BLaER1 treated with 17β-estradiol and CSF1 and Interleukin-3, amounts not matched to agents 10 nM and 100 nM (cell line): ENCODE measurements at regions not wholly inside any gene's neighbourhood (a gene's known extent, or its start where the extent isn't known, plus 50 kb on each side); places are given as distances from the start of the nearest gene placed in this dataset.

Source experiments
- H3K27ac ChIP-seq, 11 experiments: shearing (Covaris generic); formaldehyde crosslinking; 2 replicates each; pipeline ENCODE4 v1.8.1; 2022
- H3K27me3 ChIP-seq, 11 experiments: shearing (Covaris generic); formaldehyde crosslinking; 2 replicates each; pipeline ENCODE4 v1.8.1; 2022
- H3K36me3 ChIP-seq, 11 experiments: shearing (Covaris generic); formaldehyde crosslinking; 2 replicates each; pipeline ENCODE4 v1.8.1; 2022
- H3K4me1 ChIP-seq, 10 experiments: shearing (Covaris generic); formaldehyde crosslinking; 2 replicates each; pipeline ENCODE4 v1.8.1; 2022
- H3K4me2 ChIP-seq, 11 experiments: shearing (Covaris generic); formaldehyde crosslinking; 2 replicates each; pipeline ENCODE4 v1.8.1; 2022
- H3K4me3 ChIP-seq, 10 experiments: shearing (Covaris generic); formaldehyde crosslinking; 2 replicates each; pipeline ENCODE4 v1.8.1; 2022
- H3K9ac ChIP-seq, 11 experiments: shearing (Covaris generic); formaldehyde crosslinking; 2 replicates each; pipeline ENCODE4 v1.8.1; 2022
- H3K9me3 ChIP-seq, 11 experiments: shearing (Covaris generic); formaldehyde crosslinking; replicated peaks in 1 of 11; 2 replicates each; pipeline ENCODE4 v1.8.1; 2022
- H4K20me1 ChIP-seq, 11 experiments: shearing (Covaris generic); formaldehyde crosslinking; 2 replicates each; pipeline ENCODE4 v1.8.1; 2022
- Cebpa-rat ChIP-seq, 11 experiments: shearing (Covaris generic); IDR thresholded peaks; 2 replicates each; pipeline ENCODE4 v1.8.1; 2022

DNA sequence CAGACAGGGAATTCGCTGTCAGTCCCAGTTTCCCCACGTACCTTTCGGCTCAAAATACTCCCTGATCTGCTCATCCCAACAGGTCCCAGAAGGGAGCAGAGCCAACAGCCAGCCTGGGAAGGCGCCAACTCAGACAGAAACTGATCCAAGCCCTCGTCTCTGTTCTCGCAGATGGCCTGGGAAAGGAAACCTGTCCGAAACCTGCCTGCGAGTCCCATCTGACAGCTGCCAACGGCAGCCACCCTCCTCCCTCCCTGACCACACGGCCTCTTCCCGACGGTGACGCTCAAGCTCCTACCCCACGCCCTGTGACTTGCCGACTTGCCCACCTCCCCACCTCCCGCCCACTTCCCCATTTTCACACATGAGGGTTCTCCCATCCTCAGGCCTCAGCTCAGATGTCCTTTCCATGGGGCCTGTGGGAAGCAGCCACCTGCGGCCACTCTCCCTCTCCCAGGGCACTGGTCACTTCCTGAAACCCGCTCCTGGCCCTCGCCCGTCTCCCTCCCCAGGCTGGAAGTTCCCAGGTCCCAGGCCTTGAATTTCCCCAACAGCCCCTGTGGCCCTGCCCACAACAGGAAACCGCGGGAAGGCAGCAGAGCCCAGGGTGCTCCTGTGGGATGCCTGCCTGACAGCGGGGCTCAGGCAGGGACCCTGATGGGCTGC, 60.9 kb upstream of the FBRSL1 start:
- Histone ChIP-seq H3K36me3 (peaks cover 0 to 17% (median 0%) of the 10 kb centered on the region in 11 experiments; a peak in 2 of 22 replicates), H3K9ac (peak overlapping the region in 10 of 11 experiments; percentile 23 to 61 (median 43); a peak in 19 of 22 replicates), H3K27me3 (peaks cover 0 to 53% (median 0%) of the 10 kb centered on the region in 11 experiments; a peak in 7 of 22 replicates), H3K27ac (peak overlapping the region in 9 of 11 experiments; percentile 32 to 74 (median 56); a peak in 18 of 22 replicates), H3K9me3 (peaks cover 0 to 23% (median 9%) of the 10 kb centered on the region in 11 experiments; a peak in 13 of 22 replicates), H4K20me1 (peaks cover 0 to 23% (median 0%) of the 10 kb centered on the region in 11 experiments; a peak in 3 of 22 replicates), H3K4me2 (peak overlapping the region; percentile 87 to 99 (median 94)), H3K4me1 (peaks cover 56 to 98% (median 97%) of the 10 kb centered on the region in 10 experiments), H3K4me3 (peak overlapping the region in 9 of 10 experiments; percentile 23 to 55 (median 38); a peak in 15 of 20 replicates)
- no peak for TF ChIP-seq Cebpa-rat (IDR thresholded peaks at IDR 0.05)

- no peak for TF ChIP-seq Cebpa-rat (IDR thresholded peaks at IDR 0.05)
- Histone ChIP-seq H3K9me3 (peaks cover 0 to 24% (median 10%) of the 10 kb centered on the region in 11 experiments; a peak in 15 of 22 replicates), H3K27ac (peak overlapping the region in 9 of 11 experiments; percentile 32 to 74 (median 56); a peak in 17 of 22 replicates), H3K4me2 (peak overlapping the region; percentile 87 to 99 (median 94)), H3K4me1 (peaks cover 55 to 98% (median 96%) of the 10 kb centered on the region in 10 experiments), H3K27me3 (peaks cover 0 to 51% (median 0%) of the 10 kb centered on the region in 11 experiments; a peak in 5 of 22 replicates), H3K36me3 (peaks cover 0 to 17% (median 0%) of the 10 kb centered on the region in 11 experiments; a peak in 2 of 22 replicates), H4K20me1 (peaks cover 0 to 16% (median 0%) of the 10 kb centered on the region in 11 experiments; a peak in 2 of 22 replicates), H3K4me3 (peak overlapping the region in 8 of 10 experiments; percentile 12 to 55 (median 40); a peak in 12 of 20 replicates), H3K9ac (peak overlapping the region in 9 of 11 experiments; percentile 30 to 61 (median 44); a peak in 17 of 22 replicates)
Observed at GRCh38 chr12:132427999-132428935, 61.7 kb upstream of the FBRSL1 start.

DNA sequence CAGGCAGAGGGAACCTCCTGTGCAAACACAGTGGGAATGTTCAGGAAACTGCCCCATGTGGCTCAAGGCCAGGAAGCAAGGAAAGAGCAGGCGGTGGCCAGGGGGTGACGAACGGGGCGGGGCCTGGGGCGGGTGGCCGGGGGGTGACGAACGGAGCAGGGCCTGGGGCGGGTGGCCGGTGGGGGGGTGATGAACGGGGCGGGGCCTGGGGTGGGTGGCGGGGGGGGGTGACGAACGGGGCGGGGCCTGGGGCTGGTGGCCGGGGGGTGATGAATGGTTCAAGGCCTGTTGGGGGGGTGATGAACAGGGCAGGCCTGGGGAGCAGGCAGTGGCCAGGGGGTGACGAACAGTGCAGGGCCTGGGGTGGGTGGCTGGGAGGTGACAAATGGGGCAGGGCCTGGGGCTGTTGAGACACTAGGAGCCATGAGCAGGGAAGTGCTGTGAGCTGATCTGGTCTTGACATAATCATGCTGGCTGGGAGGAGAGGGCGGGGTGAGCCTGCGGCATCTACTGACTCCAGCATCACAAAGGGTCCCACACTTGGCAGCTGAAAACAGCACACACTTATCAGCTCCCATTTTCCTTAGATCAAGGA, 62.7 kb upstream of the FBRSL1 start:
- Histone ChIP-seq H3K27me3 (peaks cover 0 to 51% (median 0%) of the 10 kb centered on the region in 11 experiments; a peak in 6 of 22 replicates), H3K4me2 (peak overlapping the region; percentile 87 to 99 (median 94); a peak in 21 of 22 replicates), H3K4me1 (peaks cover 47 to 98% (median 96%) of the 10 kb centered on the region in 10 experiments), H3K4me3 (no peak overlapping the region), H3K27ac (peak overlapping the region in 1 of 11 experiments; percentile 13; a peak in 1 of 22 replicates), H3K9ac (peak overlapping the region in 4 of 11 experiments; percentile 16 to 61 (median 42); a peak in 6 of 22 replicates), H3K36me3 (peaks cover 0 to 17% (median 0%) of the 10 kb centered on the region in 11 experiments; a peak in 2 of 22 replicates), H4K20me1 (peaks cover 0 to 15% (median 0%) of the 10 kb centered on the region in 11 experiments; a peak in 2 of 22 replicates), H3K9me3 (peaks cover 0 to 31% (median 14%) of the 10 kb centered on the region in 11 experiments; a peak in 15 of 22 replicates)
- TF ChIP-seq Cebpa-rat (IDR thresholded peaks at IDR 0.05): no peak

DNA sequence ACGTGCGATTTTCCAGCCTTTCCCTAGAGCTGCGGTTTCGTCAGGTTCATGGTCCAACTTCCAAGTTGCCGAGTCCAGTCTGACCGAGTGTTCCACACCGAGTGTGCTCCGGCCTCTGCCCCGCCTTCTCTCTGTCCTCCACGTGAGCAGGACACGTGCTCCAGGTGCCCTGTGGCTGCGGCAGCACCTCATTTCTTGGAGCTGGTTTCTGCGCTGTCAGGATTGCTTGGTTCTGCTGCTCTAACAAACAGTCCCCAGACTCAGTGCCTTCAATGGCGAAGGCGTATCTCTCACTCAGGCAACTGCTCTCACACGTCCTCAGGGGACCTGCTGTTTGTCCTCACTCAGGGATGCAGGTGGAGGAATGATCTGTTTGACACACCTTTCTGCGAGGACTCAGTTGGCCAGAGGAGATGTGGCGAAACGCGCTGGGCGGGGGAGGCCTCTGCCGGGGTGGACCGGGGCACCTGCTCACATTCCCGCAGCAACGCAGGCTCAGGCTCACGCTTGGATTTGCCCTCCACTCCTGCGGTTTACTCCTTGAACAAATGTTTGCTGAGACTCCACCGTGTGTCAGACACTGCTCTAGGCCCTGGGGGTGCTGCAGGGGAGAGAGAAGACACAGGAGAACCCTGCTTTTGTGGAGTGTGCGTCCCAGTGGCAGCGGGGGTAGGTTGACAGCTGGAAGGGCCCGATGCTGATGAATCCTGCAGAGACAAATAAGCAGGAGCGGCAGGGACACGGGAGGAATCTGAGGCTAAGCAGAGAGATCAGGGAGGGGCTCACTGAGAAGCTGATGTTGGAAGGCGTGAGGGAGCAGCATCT, 63.4 kb upstream of the FBRSL1 start:
- Histone ChIP-seq H3K36me3 (peaks cover 0 to 17% (median 0%) of the 10 kb centered on the region in 11 experiments; a peak in 2 of 22 replicates), H4K20me1 (peaks cover 0 to 15% (median 0%) of the 10 kb centered on the region in 11 experiments; a peak in 2 of 22 replicates), H3K9me3 (peaks cover 0 to 31% (median 14%) of the 10 kb centered on the region in 11 experiments; a peak in 15 of 22 replicates), H3K9ac (no peak overlapping the region; a peak in 1 of 22 replicates), H3K4me1 (peaks cover 47 to 98% (median 96%) of the 10 kb centered on the region in 10 experiments), H3K4me3 (no peak overlapping the region), H3K4me2 (peak overlapping the region in 8 of 11 experiments; percentile 27 to 87 (median 78); a peak in 14 of 22 replicates), H3K27me3 (peaks cover 0 to 51% (median 0%) of the 10 kb centered on the region in 11 experiments; a peak in 6 of 22 replicates), H3K27ac (no peak overlapping the region)
- TF ChIP-seq Cebpa-rat (IDR thresholded peaks at IDR 0.05): no peak

DNA sequence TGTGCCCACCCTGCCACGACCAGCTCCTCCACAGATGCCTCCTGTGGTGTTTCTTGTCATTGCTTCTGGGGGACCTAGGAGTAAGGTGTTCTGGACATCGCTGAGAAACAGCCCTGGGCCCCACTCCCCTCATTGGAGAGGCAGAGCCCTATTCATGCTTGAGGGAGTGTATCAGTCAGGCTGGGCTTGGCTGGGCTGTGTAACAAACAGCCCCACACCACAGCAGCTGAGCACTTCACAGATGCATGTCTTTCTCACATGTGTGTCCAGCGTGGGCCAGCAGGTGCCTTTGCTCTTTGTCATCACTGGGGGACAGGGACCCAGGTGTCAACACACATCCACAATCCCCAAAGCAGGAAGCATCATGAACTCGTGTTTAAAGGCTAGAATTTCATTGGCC, 65.1 kb upstream of the FBRSL1 start:
- TF ChIP-seq Cebpa-rat (IDR thresholded peaks at IDR 0.05): no peak
- Histone ChIP-seq H4K20me1 (peaks cover 0 to 15% (median 0%) of the 10 kb centered on the region in 11 experiments; a peak in 2 of 22 replicates), H3K4me3 (peak overlapping the region in 2 of 10 experiments; percentile 22 to 24; a peak in 1 of 20 replicates), H3K9ac (peak overlapping the region in 4 of 11 experiments; percentile 16 to 56 (median 46); a peak in 4 of 22 replicates), H3K27ac (peak overlapping the region in 5 of 11 experiments; percentile 13 to 70 (median 65); a peak in 10 of 22 replicates), H3K4me1 (peaks cover 41 to 98% (median 88%) of the 10 kb centered on the region in 10 experiments), H3K36me3 (peaks cover 0 to 17% (median 0%) of the 10 kb centered on the region in 11 experiments; a peak in 2 of 22 replicates), H3K4me2 (peak overlapping the region; percentile 71 to 98 (median 86)), H3K9me3 (peaks cover 0 to 36% (median 14%) of the 10 kb centered on the region in 11 experiments; a peak in 15 of 22 replicates), H3K27me3 (peaks cover 0 to 44% (median 0%) of the 10 kb centered on the region in 11 experiments; a peak in 6 of 22 replicates)

- H3K4me1 ChIP-seq: peaks cover 40 to 98% (median 87%) of the 10 kb centered on the region in 10 experiments
- peaks cover 0 to 17% (median 0%) of the 10 kb centered on the region in 11 experiments; a peak in 2 of 22 replicates for H3K36me3 ChIP-seq
- H3K9me3 ChIP-seq: peaks cover 0 to 36% (median 14%) of the 10 kb centered on the region in 11 experiments; a peak in 15 of 22 replicates
- TF ChIP-seq Cebpa-rat (IDR thresholded peaks at IDR 0.05): no peak
- H3K27me3 ChIP-seq: peaks cover 0 to 43% (median 0%) of the 10 kb centered on the region in 11 experiments; a peak in 6 of 22 replicates
- H3K27ac ChIP-seq: peak overlapping the region in 7 of 11 experiments; percentile 25 to 70 (median 56); a peak in 14 of 22 replicates
- peak overlapping the region in 8 of 11 experiments; percentile 2 to 56 (median 44); a peak in 13 of 22 replicates for H3K9ac ChIP-seq
- H3K4me3 ChIP-seq: peak overlapping the region in 9 of 10 experiments; percentile 10 to 54 (median 40); a peak in 14 of 20 replicates
- H4K20me1 ChIP-seq: peaks cover 0 to 10% (median 0%) of the 10 kb centered on the region in 11 experiments; a peak in 1 of 22 replicates
- peak overlapping the region; percentile 71 to 98 (median 86) for H3K4me2 ChIP-seq
Observed at GRCh38 chr12:132423820-132424645, 65.9 kb upstream of the FBRSL1 start.
